Upper lobe of left lung (tissue), 4 donors: ENCODE measurements at regions not wholly inside any gene's neighbourhood (a gene's known extent, or its start where the extent isn't known, plus 50 kb on each side); places are given as distances from the start of the nearest gene placed in this dataset.

ENCODE experiments used
- EP300 ChIP-seq, 4 donors: sonication (generic); formaldehyde crosslinking; IDR thresholded peaks; one replicate each; pipeline ENCODE4 v1.5.1; 2017; ENCODE audit warnings: antibody characterized with exemption in 4 of 4, control low read depth in 2 of 4
- POLR2A ChIP-seq, 4 donors: fragments of 450-650 bp; IDR thresholded peaks; one replicate each; pipeline ENCODE4 v1.5.1; 2016 to 2017; ENCODE audit warnings: antibody characterized with exemption in 4 of 4, mild to moderate bottlenecking in 2 of 4
- TF ChIP-seq, protein P1 (sequence below), 6 experiments: fragments of 450-650 bp in 4 of 6; fragments of 200-600 bp in 2 of 6; sonication (generic) in 2 of 6; IDR thresholded peaks; one replicate each; pipeline ENCODE4 v1.5.1; 2016 to 2019; ENCODE audit warnings: antibody characterized with exemption in 6 of 6

DNA sequence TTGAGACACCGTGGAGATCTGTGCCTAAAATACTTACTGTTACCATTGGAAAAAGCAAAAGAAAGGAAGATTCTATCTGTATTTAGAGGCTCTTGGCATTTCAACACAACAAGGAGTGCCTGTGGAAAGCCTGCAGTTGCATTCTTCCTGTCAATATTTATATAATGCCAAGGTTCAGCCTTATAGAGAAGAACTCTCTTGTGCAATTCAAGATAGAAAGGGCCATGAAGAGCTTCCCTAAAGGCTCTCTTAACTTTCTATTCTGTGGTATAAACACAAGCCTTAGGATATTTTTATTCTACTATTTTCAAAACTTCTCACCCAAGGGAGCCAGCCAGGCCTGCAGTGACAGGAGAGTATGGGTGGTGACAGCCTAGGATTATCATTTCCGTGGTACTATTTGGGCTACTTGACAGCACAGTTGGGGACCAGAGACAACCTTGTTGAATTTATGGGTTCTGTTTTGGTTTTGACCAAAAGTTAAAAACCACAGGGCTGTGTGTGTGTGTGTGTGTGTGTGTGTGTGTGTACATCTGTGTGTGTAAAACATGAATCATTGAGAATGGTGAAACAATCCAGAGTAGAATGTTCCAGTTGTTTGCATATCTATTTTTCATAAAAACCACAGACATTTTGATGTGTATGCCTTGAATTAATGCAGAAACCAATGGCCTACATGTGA lies 700.9 kb upstream of the SLC35B3 start:
- TF ChIP-seq, protein P1, sequence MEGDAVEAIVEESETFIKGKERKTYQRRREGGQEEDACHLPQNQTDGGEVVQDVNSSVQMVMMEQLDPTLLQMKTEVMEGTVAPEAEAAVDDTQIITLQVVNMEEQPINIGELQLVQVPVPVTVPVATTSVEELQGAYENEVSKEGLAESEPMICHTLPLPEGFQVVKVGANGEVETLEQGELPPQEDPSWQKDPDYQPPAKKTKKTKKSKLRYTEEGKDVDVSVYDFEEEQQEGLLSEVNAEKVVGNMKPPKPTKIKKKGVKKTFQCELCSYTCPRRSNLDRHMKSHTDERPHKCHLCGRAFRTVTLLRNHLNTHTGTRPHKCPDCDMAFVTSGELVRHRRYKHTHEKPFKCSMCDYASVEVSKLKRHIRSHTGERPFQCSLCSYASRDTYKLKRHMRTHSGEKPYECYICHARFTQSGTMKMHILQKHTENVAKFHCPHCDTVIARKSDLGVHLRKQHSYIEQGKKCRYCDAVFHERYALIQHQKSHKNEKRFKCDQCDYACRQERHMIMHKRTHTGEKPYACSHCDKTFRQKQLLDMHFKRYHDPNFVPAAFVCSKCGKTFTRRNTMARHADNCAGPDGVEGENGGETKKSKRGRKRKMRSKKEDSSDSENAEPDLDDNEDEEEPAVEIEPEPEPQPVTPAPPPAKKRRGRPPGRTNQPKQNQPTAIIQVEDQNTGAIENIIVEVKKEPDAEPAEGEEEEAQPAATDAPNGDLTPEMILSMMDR (IDR thresholded peaks at IDR 0.05): no peak
- TF ChIP-seq POLR2A (IDR thresholded peaks at IDR 0.05) (no peak), EP300 (IDR thresholded peaks at IDR 0.05) (no peak)
